NB4 (cell line): ENCODE measurements at regions not wholly inside any gene's neighbourhood (a gene's known extent, or its start where the extent isn't known, plus 50 kb on each side); places are given as distances from the start of the nearest gene placed in this dataset.

ENCODE experiments used
- CTCF ChIP-seq: IDR thresholded peaks from one replicate; pipeline ENCODE4 v1.5.1; 2012; ENCODE audit warnings: low read depth, low read length
- MYC ChIP-seq: IDR thresholded peaks from 2 replicates; pipeline ENCODE4 v1.6.1; 2011; ENCODE audit warnings: low read depth, low read length
- POLR2A ChIP-seq: IDR thresholded peaks from 2 replicates; pipeline ENCODE4 v1.6.1; 2011; ENCODE audit warnings: mild to moderate bottlenecking; ENCODE audit not compliant: insufficient read length; ENCODE audit errors: extremely low read depth

- no peak for TF ChIP-seq MYC
- TF ChIP-seq POLR2A: no peak
- TF ChIP-seq CTCF: peak; percentile 12
These were observed 58.0 kb upstream of the CDKN3 start for GRCh38 chr14:54338696-54339317.
